ENCODE measurements at regions not wholly inside any gene's neighbourhood (a gene's known extent, or its start where the extent isn't known, plus 50 kb on each side); places are given as distances from the start of the nearest gene placed in this dataset.

DNA sequence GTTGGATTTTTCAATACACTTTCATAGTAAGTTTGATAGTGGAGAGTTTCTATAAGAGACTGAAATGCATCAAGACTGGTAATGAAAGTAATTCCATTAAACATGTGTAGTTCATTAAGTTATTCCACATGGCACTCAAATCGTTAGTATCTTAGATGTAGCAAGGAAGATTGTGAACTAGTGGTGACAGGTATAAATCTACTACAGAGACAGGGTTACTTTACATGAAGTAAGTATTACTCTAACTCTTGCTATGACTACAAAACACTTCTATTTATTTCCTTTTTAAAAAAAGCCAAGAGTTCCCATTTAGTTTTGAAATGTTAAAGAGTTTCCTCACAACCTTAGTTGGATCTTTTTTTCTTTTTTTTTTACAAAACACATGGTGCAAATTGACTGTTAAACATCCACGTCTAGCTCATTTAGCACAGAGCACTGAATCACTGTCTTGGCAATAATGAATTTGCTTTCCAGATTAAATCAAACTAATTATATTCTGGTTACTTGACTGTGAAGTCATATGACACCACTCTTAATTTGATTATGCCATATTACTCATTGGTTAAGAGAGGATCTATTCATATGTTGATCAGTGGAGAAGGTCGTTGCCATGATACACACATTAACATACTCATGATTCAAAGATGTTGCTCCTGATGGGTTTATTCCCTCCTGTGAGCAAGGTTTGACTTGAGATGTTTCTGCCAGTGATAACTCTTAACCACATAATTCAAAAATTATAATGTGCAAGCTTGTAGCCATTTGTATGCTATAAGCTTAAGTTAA is 644.8 kb downstream of the EFNA5 start:
- TF ChIP-seq, protein P1, sequence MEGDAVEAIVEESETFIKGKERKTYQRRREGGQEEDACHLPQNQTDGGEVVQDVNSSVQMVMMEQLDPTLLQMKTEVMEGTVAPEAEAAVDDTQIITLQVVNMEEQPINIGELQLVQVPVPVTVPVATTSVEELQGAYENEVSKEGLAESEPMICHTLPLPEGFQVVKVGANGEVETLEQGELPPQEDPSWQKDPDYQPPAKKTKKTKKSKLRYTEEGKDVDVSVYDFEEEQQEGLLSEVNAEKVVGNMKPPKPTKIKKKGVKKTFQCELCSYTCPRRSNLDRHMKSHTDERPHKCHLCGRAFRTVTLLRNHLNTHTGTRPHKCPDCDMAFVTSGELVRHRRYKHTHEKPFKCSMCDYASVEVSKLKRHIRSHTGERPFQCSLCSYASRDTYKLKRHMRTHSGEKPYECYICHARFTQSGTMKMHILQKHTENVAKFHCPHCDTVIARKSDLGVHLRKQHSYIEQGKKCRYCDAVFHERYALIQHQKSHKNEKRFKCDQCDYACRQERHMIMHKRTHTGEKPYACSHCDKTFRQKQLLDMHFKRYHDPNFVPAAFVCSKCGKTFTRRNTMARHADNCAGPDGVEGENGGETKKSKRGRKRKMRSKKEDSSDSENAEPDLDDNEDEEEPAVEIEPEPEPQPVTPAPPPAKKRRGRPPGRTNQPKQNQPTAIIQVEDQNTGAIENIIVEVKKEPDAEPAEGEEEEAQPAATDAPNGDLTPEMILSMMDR (conservative IDR thresholded peaks at IDR 0.05 in 1 of 2, IDR thresholded peaks at IDR 0.05 in 1 of 2; ENCODE audit: extremely low read depth in 1 of 2, insufficient read depth in 1 of 2, low read depth in 1 of 2, low read length in 2 of 2), result no peak
- no peak for TF ChIP-seq EZH2 (IDR thresholded peaks at IDR 0.05; ENCODE audit: borderline replicate concordance, low read length)

All from mammary epithelial cell (primary cell).